ENCODE measurements at regions not wholly inside any gene's neighbourhood (a gene's known extent, or its start where the extent isn't known, plus 50 kb on each side); places are given as distances from the start of the nearest gene placed in this dataset.

- Histone ChIP-seq H3K9me3 (replicated peaks; ENCODE audit: control insufficient read depth, insufficient read depth, low read length) (no peaks in the 10 kb centered on the region), H3K4me3 (no peak overlapping the region), H3K4me1 (ENCODE audit: control insufficient read depth, insufficient read depth, low read length) (no peaks in the 10 kb centered on the region), H3K79me2 (ENCODE audit: control insufficient read depth, insufficient read depth, low read length) (no peaks in the 10 kb centered on the region), H3K36me3 (ENCODE audit: control insufficient read depth in 2 of 2, insufficient read depth in 2 of 2, low read length in 1 of 2) (no peaks in the 10 kb centered on the region), H2AFZ (ENCODE audit: control insufficient read depth, low read depth, low read length) (no peak overlapping the region), H3K9ac (ENCODE audit: control insufficient read depth, insufficient read depth, low read length) (no peak overlapping the region), H4K20me1 (ENCODE audit: control insufficient read depth, insufficient read depth) (no peaks in the 10 kb centered on the region), H3K27ac (ENCODE audit: control insufficient read depth, insufficient read depth) (no peak overlapping the region), H3K4me2 (ENCODE audit: control insufficient read depth, insufficient read depth) (no peak overlapping the region), H3K27me3 (replicated peaks in 1 of 2; ENCODE audit: control insufficient read depth in 2 of 2, insufficient read depth in 2 of 2, low read length in 1 of 2) (no peaks in the 10 kb centered on the region)
- WGBS (ENCODE audit: insufficient coverage, insufficient replicate concordance, low lambda C conversion rate, missing lambda C conversion rate): 38% methylated on average over 1 of the region's 1 CpG
- in situ Hi-C loops (cut with MboI) (no loop called here), intact Hi-C loops (cut with micrococcal nuclease; ENCODE audit: unreplicated experiment) (no loop called here)
- SMC1A ChIA-PET (ENCODE audit: uncharacterized antibody, unreplicated experiment): no interaction called here
- no TSS peak for BruUV-seq (replicated peaks)
- RAD21 ChIA-PET (ENCODE audit: unreplicated experiment): no interaction called here
- ATAC-seq (no peak), DNase-seq (ENCODE audit: low read depth, low spot score) (no peak), FAIRE-seq (no peak)
- POLR2A ChIA-PET: no interaction called here
- CTCF ChIA-PET: no interaction called here
- TF ChIP-seq NR2C1 (IDR thresholded peaks at IDR 0.05) (no peak), SKIL (IDR thresholded peaks at IDR 0.05; ENCODE audit: low read depth, poor library complexity, severe bottlenecking) (no peak), CREB1 (IDR thresholded peaks at IDR 0.05; ENCODE audit: low read depth) (no peak), EZH2 (IDR thresholded peaks at IDR 0.05; ENCODE audit: borderline replicate concordance, control insufficient read depth, low read depth, low read length) (no peak), IRF3 (IDR thresholded peaks at IDR 0.05) (no peak), MAX (IDR thresholded peaks at IDR 0.05; ENCODE audit: low read depth, low read length) (no peak), NFYB (IDR thresholded peaks at IDR 0.05; ENCODE audit: insufficient read depth, low read depth, low read length) (no peak), ATF2 (IDR thresholded peaks at IDR 0.05; ENCODE audit: low read length) (no peak), IKZF1 (conservative IDR thresholded peaks at IDR 0.05) (no peak), SREBF2 (IDR thresholded peaks at IDR 0.05; ENCODE audit: low read length) (no peak), EED (IDR thresholded peaks at IDR 0.05; ENCODE audit: low read depth) (no peak), SP1 (IDR thresholded peaks at IDR 0.05; ENCODE audit: low read depth, low read length) (no peak), ZSCAN29 (IDR thresholded peaks at IDR 0.05) (no peak), WRNIP1 (IDR thresholded peaks at IDR 0.05; ENCODE audit: borderline replicate concordance, low read depth, low read length) (no peak), RELA (IDR thresholded peaks at IDR 0.05; ENCODE audit: borderline replicate concordance, partially characterized antibody) (no peak), HCFC1 (IDR thresholded peaks at IDR 0.05; ENCODE audit: low read length) (no peak), GABPA (IDR thresholded peaks at IDR 0.05; ENCODE audit: low read depth) (no peak), POLR2A (IDR thresholded peaks at IDR 0.05; ENCODE audit: low read depth, low read length) (no peak)
Measured at GRCh38 chr5:166503506-166503905, 1787.9 kb upstream of the WWC1 start.

Data from GM12878 (cell line).